Panc1 (cell line): ENCODE measurements at regions not wholly inside any gene's neighbourhood (a gene's known extent, or its start where the extent isn't known, plus 50 kb on each side); places are given as distances from the start of the nearest gene placed in this dataset.
"Not testable (repeated sequence)": the region's sequence is repeated elsewhere in the genome, so short reads cannot be mapped to it uniquely, and the experiment has no call there.

ENCODE experiments used
- ATAC-seq: fragments of 200-7000 bp; cut with Tn5 transposase; 2 replicates; pipeline ENCODE4 v1.9.1; 2020; ENCODE audit warnings: mild to moderate bottlenecking, moderate library complexity
- BruUV-seq: library from RNA; stranded (reverse); fragments of 400-500 nt; replicated peaks from 2 replicates; lab custom pipeline; 2021; lab: Mats Ljungman, UMichigan
- CTCF ChIA-PET: fragments of 300-600 bp; sonication (Branson Sonifier 250); formaldehyde crosslinking; loops from one replicate; lab custom pipeline; 2022; ENCODE audit warnings: antibody characterized with exemption; lab: Charles Lee
- POLR2A ChIA-PET: fragments of 300-600 bp; sonication (Branson Sonifier 250); formaldehyde crosslinking; loops from one replicate; lab custom pipeline; 2022; ENCODE audit warnings: antibody characterized with exemption; lab: Charles Lee
- DNase-seq: peaks from one replicate; pipeline ENCODE4 v3.0.0-alpha.2; 2010; ENCODE audit warnings: low read depth, low spot score
- H3K27ac ChIP-seq: 2 replicates; pipeline ENCODE4 v1.5.1; 2011; ENCODE audit warnings: mild to moderate bottlenecking, low read length, inconsistent platforms
- H3K27me3 ChIP-seq: fragments of 200-500 bp; sonication (Bioruptor generic); 2 replicates; pipeline ENCODE4 v1.6.0; 2014; ENCODE audit warnings: low read length, inconsistent platforms; ENCODE audit not compliant: control insufficient read depth, insufficient read depth
- H3K36me3 ChIP-seq: fragments of 200-500 bp; sonication (Bioruptor generic); 2 replicates; pipeline ENCODE4 v1.5.1; 2014; ENCODE audit warnings: inconsistent platforms, mild to moderate bottlenecking, low read length, moderate library complexity; ENCODE audit not compliant: control insufficient read depth, insufficient read depth
- H3K4me1 ChIP-seq: 2 replicates; pipeline ENCODE4 v1.5.1; 2011; ENCODE audit warnings: inconsistent platforms, mild to moderate bottlenecking, low read length, moderate library complexity; ENCODE audit not compliant: control insufficient read depth, insufficient read depth
- H3K4me3 ChIP-seq, 2 experiments: 2 replicates each; pipeline ENCODE4 v1.5.1; 2011 to 2012; ENCODE audit warnings: low read depth in 2 of 2, low read length in 2 of 2, mild to moderate bottlenecking in 2 of 2, inconsistent platforms in 1 of 2, moderate library complexity in 1 of 2
- H3K9me3 ChIP-seq: fragments of 200-500 bp; sonication (Bioruptor generic); 2 replicates; pipeline ENCODE4 v1.5.1; 2014; ENCODE audit warnings: low read depth, mild to moderate bottlenecking, inconsistent platforms, low read length, moderate library complexity; ENCODE audit not compliant: control insufficient read depth, insufficient read depth
- REST ChIP-seq, 2 experiments: IDR thresholded peaks; 2 replicates each; pipeline ENCODE4 v1.6.1; 2011 to 2012; ENCODE audit warnings: low read depth in 2 of 2, control low read depth in 1 of 2, low read length in 1 of 2, mild to moderate bottlenecking in 1 of 2, moderate library complexity in 1 of 2; ENCODE audit not compliant: insufficient read depth in 1 of 2
- SIN3A ChIP-seq: IDR thresholded peaks from 2 replicates; pipeline ENCODE4 v1.6.1; 2012; ENCODE audit warnings: low read depth, mild to moderate bottlenecking, low read length, moderate library complexity, borderline replicate concordance; ENCODE audit not compliant: insufficient read depth
- TCF7L2 ChIP-seq: IDR thresholded peaks from 2 replicates; pipeline ENCODE4 v1.6.1; 2011; ENCODE audit warnings: mild to moderate bottlenecking, low read depth, low read length, inconsistent platforms
- in situ Hi-C: cut with HindIII; loops from 2 replicates; pipeline ENCODE4 v1.10.0; 2016; ENCODE audit warnings: low sequenced_read_pairs, low pct_unique_long_range_greater_than_20kb
- intact Hi-C: fragments of 100-400 bp; cut with micrococcal nuclease; formaldehyde crosslinking; loops from one replicate; pipeline ENCODE4 v1.10.0; 2022; ENCODE audit not compliant: unreplicated experiment
- TF ChIP-seq, protein P1 (sequence below): fragments of 450-650 bp; IDR thresholded peaks from 2 replicates; pipeline ENCODE4 v1.5.1; 2017; ENCODE audit warnings: mild to moderate bottlenecking

DNA sequence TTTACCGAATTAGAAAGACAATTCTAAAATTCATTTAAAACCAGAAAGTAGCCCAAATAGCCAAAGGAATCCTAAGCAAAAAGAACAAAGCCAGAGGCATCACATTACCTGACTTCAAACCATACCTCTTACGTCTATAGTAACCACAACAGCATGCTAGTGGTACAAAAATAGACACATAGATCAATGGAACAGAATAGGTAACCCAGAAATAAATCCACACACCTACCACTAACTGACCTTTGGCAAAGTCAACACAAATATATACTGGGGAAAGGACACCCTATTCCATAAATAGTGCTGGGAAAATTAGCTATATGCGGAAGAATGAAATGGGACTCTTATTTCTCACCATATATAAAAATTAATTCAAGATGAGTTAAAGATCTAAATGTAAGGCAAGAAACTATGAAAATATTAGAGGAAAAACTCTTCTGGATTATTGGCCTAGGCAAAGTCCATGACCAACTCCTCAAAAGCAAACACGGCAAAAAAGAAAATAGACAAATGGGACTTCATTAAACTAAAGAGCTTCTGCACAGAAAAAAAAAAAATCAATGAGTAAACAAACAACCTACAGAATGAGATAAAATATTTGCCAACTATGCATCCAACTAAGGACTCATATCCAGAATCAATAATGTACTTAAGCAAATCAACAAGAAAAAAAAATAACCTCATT, 568.9 kb downstream of the SOX5 start:
- ChIA-PET POLR2A (no interaction called here), CTCF (no interaction called here)
- no TSS peak for BruUV-seq

GRCh38 chr12:23388898-23389297, 560.6 kb downstream of the SOX5 start:
- in situ Hi-C loops, H3K27ac ChIP-seq, H3K4me3 ChIP-seq, H3K27me3 ChIP-seq, POLR2A ChIA-PET, H3K4me1 ChIP-seq, H3K9me3 ChIP-seq, DNase-seq, CTCF ChIA-PET, intact Hi-C loops, H3K36me3 ChIP-seq, BruUV-seq, ATAC-seq: not testable (repeated sequence)

More for the DNA sequence above, 568.9 kb downstream of the SOX5 start:
- no peaks in the 10 kb centered on the region for H3K27me3 ChIP-seq
- DNase-seq (no peak), ATAC-seq (no peak)
- no peak overlapping the region for H3K4me3 ChIP-seq
- H3K36me3 ChIP-seq: no peaks in the 10 kb centered on the region
- no peaks in the 10 kb centered on the region for H3K4me1 ChIP-seq
- 0 out of 2 replicates have a peak, but pooled peaks cover 2% of the 10 kb centered on the region for H3K9me3 ChIP-seq
- H3K27ac ChIP-seq: no peak overlapping the region
- intact Hi-C loops (no loop called here), in situ Hi-C loops (no loop called here)
- TF ChIP-seq TCF7L2: no peak
- no peak for TF ChIP-seq SIN3A
- TF ChIP-seq, protein P1, sequence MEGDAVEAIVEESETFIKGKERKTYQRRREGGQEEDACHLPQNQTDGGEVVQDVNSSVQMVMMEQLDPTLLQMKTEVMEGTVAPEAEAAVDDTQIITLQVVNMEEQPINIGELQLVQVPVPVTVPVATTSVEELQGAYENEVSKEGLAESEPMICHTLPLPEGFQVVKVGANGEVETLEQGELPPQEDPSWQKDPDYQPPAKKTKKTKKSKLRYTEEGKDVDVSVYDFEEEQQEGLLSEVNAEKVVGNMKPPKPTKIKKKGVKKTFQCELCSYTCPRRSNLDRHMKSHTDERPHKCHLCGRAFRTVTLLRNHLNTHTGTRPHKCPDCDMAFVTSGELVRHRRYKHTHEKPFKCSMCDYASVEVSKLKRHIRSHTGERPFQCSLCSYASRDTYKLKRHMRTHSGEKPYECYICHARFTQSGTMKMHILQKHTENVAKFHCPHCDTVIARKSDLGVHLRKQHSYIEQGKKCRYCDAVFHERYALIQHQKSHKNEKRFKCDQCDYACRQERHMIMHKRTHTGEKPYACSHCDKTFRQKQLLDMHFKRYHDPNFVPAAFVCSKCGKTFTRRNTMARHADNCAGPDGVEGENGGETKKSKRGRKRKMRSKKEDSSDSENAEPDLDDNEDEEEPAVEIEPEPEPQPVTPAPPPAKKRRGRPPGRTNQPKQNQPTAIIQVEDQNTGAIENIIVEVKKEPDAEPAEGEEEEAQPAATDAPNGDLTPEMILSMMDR: no peak
- no peak for TF ChIP-seq REST (IDR thresholded peaks at IDR 0.05; ENCODE audit: insufficient read depth in 1 of 2, low read depth in 2 of 2, low read length in 1 of 2)

GRCh38 chr12:23389315-23389714, 560.2 kb downstream of the SOX5 start:
- BruUV-seq: not testable (repeated sequence)

More at GRCh38 chr12:23389315-23389714, 560.2 kb downstream of the SOX5 start:
- H3K36me3 ChIP-seq, H3K9me3 ChIP-seq, CTCF ChIA-PET, POLR2A ChIA-PET, ATAC-seq, in situ Hi-C loops, H3K4me1 ChIP-seq, H3K27ac ChIP-seq, H3K27me3 ChIP-seq, DNase-seq, H3K4me3 ChIP-seq, intact Hi-C loops: not testable (repeated sequence)
